DOHH2 (cell line): ENCODE measurements at regions not wholly inside any gene's neighbourhood (a gene's known extent, or its start where the extent isn't known, plus 50 kb on each side); places are given as distances from the start of the nearest gene placed in this dataset.
"Not testable (repeated sequence)": the region's sequence is repeated elsewhere in the genome, so short reads cannot be mapped to it uniquely, and the experiment has no call there.

ENCODE experiments used
- H3F3A ChIP-seq: fragments of 200-600 bp; sonication (generic), shearing (Covaris generic); 2 replicates; pipeline ENCODE4 v1.6.0; 2016; ENCODE audit warnings: antibody characterized with exemption, mild to moderate bottlenecking; ENCODE audit not compliant: control insufficient read depth, insufficient read depth
- H3K27ac ChIP-seq: fragments of 200-600 bp; sonication (generic); 2 replicates; pipeline ENCODE4 v1.5.1; 2014; ENCODE audit warnings: low read depth, mild to moderate bottlenecking, low read length, moderate library complexity
- H3K27me3 ChIP-seq: fragments of 200-600 bp; sonication (generic); 2 replicates; pipeline ENCODE4 v1.6.1; 2014; ENCODE audit warnings: mild to moderate bottlenecking, low read length, mixed read lengths; ENCODE audit not compliant: control insufficient read depth
- H3K36me3 ChIP-seq: fragments of 200-600 bp; sonication (generic); 2 replicates; pipeline ENCODE4 v1.6.1; 2014; ENCODE audit warnings: mild to moderate bottlenecking, low read length, moderate library complexity, mixed read lengths; ENCODE audit not compliant: control insufficient read depth
- H3K4me1 ChIP-seq: fragments of 200-600 bp; sonication (generic); 2 replicates; pipeline ENCODE4 v1.6.1; 2014; ENCODE audit warnings: mild to moderate bottlenecking, low read length, mixed read lengths; ENCODE audit not compliant: control insufficient read depth
- H3K4me2 ChIP-seq: fragments of 200-600 bp; sonication (generic); 2 replicates; pipeline ENCODE4 v1.6.0; 2014; ENCODE audit warnings: mild to moderate bottlenecking, low read length, moderate library complexity
- H3K4me3 ChIP-seq: fragments of 200-600 bp; sonication (generic); 2 replicates; pipeline ENCODE4 v1.5.1; 2014; ENCODE audit warnings: mild to moderate bottlenecking, low read length, mixed read lengths
- H3K79me2 ChIP-seq: fragments of 200-600 bp; sonication (generic); 2 replicates; pipeline ENCODE4 v1.6.1; 2014; ENCODE audit warnings: mild to moderate bottlenecking, low read length, mixed read lengths; ENCODE audit not compliant: control insufficient read depth
- H3K9me2 ChIP-seq: fragments of 200-600 bp; sonication (generic); replicated peaks from 2 replicates; pipeline ENCODE4 v1.6.1; 2014; ENCODE audit warnings: mild to moderate bottlenecking, low read length, mixed read lengths; ENCODE audit not compliant: control insufficient read depth
- H3K9me3 ChIP-seq: fragments of 200-600 bp; sonication (generic); 2 replicates; pipeline ENCODE4 v1.6.1; 2014; ENCODE audit warnings: antibody characterized with exemption, low read length, mixed read lengths; ENCODE audit not compliant: control insufficient read depth, insufficient read depth
- H4K20me1 ChIP-seq: fragments of 200-600 bp; sonication (generic); 2 replicates; pipeline ENCODE4 v1.6.0; 2014; ENCODE audit warnings: low read depth, mild to moderate bottlenecking, antibody characterized with exemption, low read length, moderate library complexity; ENCODE audit not compliant: control insufficient read depth, insufficient read depth
- CTCF ChIP-seq: fragments of 200-600 bp; sonication (generic); IDR thresholded peaks from one replicate; pipeline ENCODE4 v1.5.1; 2014; ENCODE audit warnings: antibody characterized with exemption, mild to moderate bottlenecking, low read depth, low read length; ENCODE audit not compliant: poor library complexity, severe bottlenecking
- EZH2phosphoT487 ChIP-seq: fragments of 200-600 bp; sonication (generic); IDR thresholded peaks from 2 replicates; pipeline ENCODE4 v1.6.1; 2017; ENCODE audit warnings: borderline replicate concordance, mild to moderate bottlenecking, antibody characterized with exemption, low read length, moderate library complexity, mixed read lengths

- H4K20me1 ChIP-seq = no peaks in the 10 kb centered on the region
- H3K4me2 ChIP-seq = no peak overlapping the region
- no peaks in the 10 kb centered on the region for H3F3A ChIP-seq
- H3K79me2 ChIP-seq = no peaks in the 10 kb centered on the region
- no peaks in the 10 kb centered on the region for H3K4me1 ChIP-seq
- H3K27ac ChIP-seq = no peak overlapping the region
- no peak for TF ChIP-seq CTCF
- TF ChIP-seq EZH2phosphoT487 = no peak
- H3K9me2 ChIP-seq = no peaks in the 10 kb centered on the region
- H3K4me3 ChIP-seq = no peak overlapping the region
- H3K9me3 ChIP-seq = no peaks in the 10 kb centered on the region
- 0 out of 2 replicates have a peak, but pooled peaks cover 5% of the 10 kb centered on the region for H3K27me3 ChIP-seq
- no peaks in the 10 kb centered on the region for H3K36me3 ChIP-seq
Measured at GRCh38 chr20:50360218-50360672, 149.9 kb upstream of the PTPN1 start.

GRCh38 chr20:50360921-50361320, 149.3 kb upstream of the PTPN1 start:
- Histone ChIP-seq H3K4me1 (no peaks in the 10 kb centered on the region), H3K4me3 (no peak overlapping the region), H4K20me1 (no peaks in the 10 kb centered on the region), H3K27me3 (0 out of 2 replicates have a peak, but pooled peaks cover 7% of the 10 kb centered on the region), H3K36me3 (no peaks in the 10 kb centered on the region), H3F3A (no peaks in the 10 kb centered on the region), H3K79me2 (no peaks in the 10 kb centered on the region), H3K4me2 (no peak overlapping the region), H3K9me2 (no peaks in the 10 kb centered on the region), H3K9me3 (no peaks in the 10 kb centered on the region), H3K27ac (no peak overlapping the region)
- no peak for TF ChIP-seq EZH2phosphoT487

GRCh38 chr20:50362177-50362576, 148.0 kb upstream of the PTPN1 start:
- not testable (repeated sequence) for H3F3A ChIP-seq, H3K9me3 ChIP-seq, H3K27me3 ChIP-seq, H3K4me3 ChIP-seq, H3K4me1 ChIP-seq, H3K9me2 ChIP-seq, H4K20me1 ChIP-seq, H3K79me2 ChIP-seq, H3K27ac ChIP-seq, H3K36me3 ChIP-seq, H3K4me2 ChIP-seq

GRCh38 chr20:50363027-50363426, 147.2 kb upstream of the PTPN1 start:
- H3K9me2 ChIP-seq = no peaks in the 10 kb centered on the region
- no peak overlapping the region for H3K4me3 ChIP-seq
- H3K36me3 ChIP-seq = no peaks in the 10 kb centered on the region
- 0 out of 2 replicates have a peak, but pooled peaks cover 7% of the 10 kb centered on the region for H3K27me3 ChIP-seq
- no peaks in the 10 kb centered on the region for H3K79me2 ChIP-seq
- H3K4me1 ChIP-seq = no peaks in the 10 kb centered on the region
- H3K27ac ChIP-seq = no peak overlapping the region
- no peak overlapping the region for H3K4me2 ChIP-seq
- no peaks in the 10 kb centered on the region for H3F3A ChIP-seq
- H4K20me1 ChIP-seq = no peaks in the 10 kb centered on the region
- no peak for TF ChIP-seq CTCF
- TF ChIP-seq EZH2phosphoT487 = no peak
- H3K9me3 ChIP-seq = no peaks in the 10 kb centered on the region
